ENCODE measurements at regions not wholly inside any gene's neighbourhood (a gene's known extent, or its start where the extent isn't known, plus 50 kb on each side); places are given as distances from the start of the nearest gene placed in this dataset.

GRCh38 chr13:58191754-58192153 is 560.2 kb downstream of the PCDH17 start (continued):
- TF ChIP-seq ZNF462 (CRISPR knock-in tag; IDR thresholded peaks at IDR 0.05) (no peak), ETS1 (IDR thresholded peaks at IDR 0.05) (no peak), STAT1 (IDR thresholded peaks at IDR 0.05; ENCODE audit: unreplicated experiment) (no peak)

GRCh38 chr13:58202099-58202498 is 570.6 kb downstream of the PCDH17 start:
- H3K36me3 Mint-ChIP-seq (ENCODE audit: low read depth) = no peaks in the 10 kb centered on the region
- Histone ChIP-seq H3F3A (replicated peaks; ENCODE audit: low read depth) (no peaks in the 10 kb centered on the region), H3K79me2 (replicated peaks; ENCODE audit: insufficient read depth) (no peaks in the 10 kb centered on the region), H3K36me3 (ENCODE audit: insufficient read depth) (no peaks in the 10 kb centered on the region), H2AFZ (no peak overlapping the region), H3K27me3 (ENCODE audit: insufficient read depth) (no peaks in the 10 kb centered on the region), H3K4me2 (no peak overlapping the region), H3K9me2 (ENCODE audit: insufficient read depth) (0 out of 2 replicates have a peak, but pooled peaks cover 5% of the 10 kb centered on the region), H3K4me1 (ENCODE audit: insufficient read depth) (no peaks in the 10 kb centered on the region), H3K4me3 (no peak overlapping the region), H3K27ac (ENCODE audit: low read depth) (no peak overlapping the region), H4K20me1 (replicated peaks; ENCODE audit: insufficient read depth) (no peaks in the 10 kb centered on the region)
- ATAC-seq (no peak), DNase-seq (ENCODE audit: low spot score) (no peak)
- H3K4me1 Mint-ChIP-seq = peaks cover 7% of the 10 kb centered on the region; the same call in 2 of the 3 replicates
- no peak overlapping the region for H3K4me3 Mint-ChIP-seq
- TF ChIP-seq ZNF331 (CRISPR knock-in tag; IDR thresholded peaks at IDR 0.05; ENCODE audit: low read depth) (no peak), CTCF (conservative IDR thresholded peaks at IDR 0.05; ENCODE audit: low read depth in 2 of 2) (no peak), ZNF114 (CRISPR knock-in tag; IDR thresholded peaks at IDR 0.05) (no peak), STAT1 (IDR thresholded peaks at IDR 0.05; ENCODE audit: unreplicated experiment) (no peak), POLR2AphosphoS5 (IDR thresholded peaks at IDR 0.05; ENCODE audit: low read depth) (no peak), ZNF462 (CRISPR knock-in tag; IDR thresholded peaks at IDR 0.05) (no peak)
- no peaks in the 10 kb centered on the region for H3K9me3 Mint-ChIP-seq
- no peaks in the 10 kb centered on the region for H3K27me3 Mint-ChIP-seq (ENCODE audit: insufficient read depth, low read depth, poor library complexity)
- H3K27ac Mint-ChIP-seq = no peak overlapping the region

All from GM23338 (cell line).